ENCODE measurements at regions not wholly inside any gene's neighbourhood (a gene's known extent, or its start where the extent isn't known, plus 50 kb on each side); places are given as distances from the start of the nearest gene placed in this dataset.

GRCh38 chr11:38818720-38819119, 2220.7 kb upstream of the RAG2 start:
- Histone ChIP-seq H3K9me3 (ENCODE audit: control insufficient read depth, insufficient read depth, low read depth, low read length) (no peaks in the 10 kb centered on the region), H3K4me1 (ENCODE audit: control insufficient read depth, insufficient read depth, low read length) (no peaks in the 10 kb centered on the region), H3K4me3 (ENCODE audit: low read depth in 2 of 2, low read length in 2 of 2) (no peak overlapping the region), H3K36me3 (ENCODE audit: control insufficient read depth, insufficient read depth, low read length) (no peaks in the 10 kb centered on the region), H3K27me3 (ENCODE audit: control insufficient read depth, insufficient read depth, low read length) (no peaks in the 10 kb centered on the region), H3K27ac (ENCODE audit: low read length) (no peak overlapping the region)
- ChIA-PET CTCF (no interaction called here), POLR2A (no interaction called here)
- in situ Hi-C loops (cut with HindIII; ENCODE audit: low pct_unique_long_range_greater_than_20kb, low sequenced_read_pairs) (no loop called here), intact Hi-C loops (cut with micrococcal nuclease; ENCODE audit: unreplicated experiment) (no loop called here)
- no peak for TF ChIP-seq CTCF (IDR thresholded peaks at IDR 0.05)
- no peak for TF ChIP-seq TCF7L2 (IDR thresholded peaks at IDR 0.05; ENCODE audit: low read depth, low read length)
- TF ChIP-seq SIN3A (IDR thresholded peaks at IDR 0.05; ENCODE audit: borderline replicate concordance, insufficient read depth, low read depth, low read length): no peak
- no peak for TF ChIP-seq POLR2AphosphoS5 (IDR thresholded peaks at IDR 0.05; ENCODE audit: low read depth, low read length)
- TF ChIP-seq, protein P1, sequence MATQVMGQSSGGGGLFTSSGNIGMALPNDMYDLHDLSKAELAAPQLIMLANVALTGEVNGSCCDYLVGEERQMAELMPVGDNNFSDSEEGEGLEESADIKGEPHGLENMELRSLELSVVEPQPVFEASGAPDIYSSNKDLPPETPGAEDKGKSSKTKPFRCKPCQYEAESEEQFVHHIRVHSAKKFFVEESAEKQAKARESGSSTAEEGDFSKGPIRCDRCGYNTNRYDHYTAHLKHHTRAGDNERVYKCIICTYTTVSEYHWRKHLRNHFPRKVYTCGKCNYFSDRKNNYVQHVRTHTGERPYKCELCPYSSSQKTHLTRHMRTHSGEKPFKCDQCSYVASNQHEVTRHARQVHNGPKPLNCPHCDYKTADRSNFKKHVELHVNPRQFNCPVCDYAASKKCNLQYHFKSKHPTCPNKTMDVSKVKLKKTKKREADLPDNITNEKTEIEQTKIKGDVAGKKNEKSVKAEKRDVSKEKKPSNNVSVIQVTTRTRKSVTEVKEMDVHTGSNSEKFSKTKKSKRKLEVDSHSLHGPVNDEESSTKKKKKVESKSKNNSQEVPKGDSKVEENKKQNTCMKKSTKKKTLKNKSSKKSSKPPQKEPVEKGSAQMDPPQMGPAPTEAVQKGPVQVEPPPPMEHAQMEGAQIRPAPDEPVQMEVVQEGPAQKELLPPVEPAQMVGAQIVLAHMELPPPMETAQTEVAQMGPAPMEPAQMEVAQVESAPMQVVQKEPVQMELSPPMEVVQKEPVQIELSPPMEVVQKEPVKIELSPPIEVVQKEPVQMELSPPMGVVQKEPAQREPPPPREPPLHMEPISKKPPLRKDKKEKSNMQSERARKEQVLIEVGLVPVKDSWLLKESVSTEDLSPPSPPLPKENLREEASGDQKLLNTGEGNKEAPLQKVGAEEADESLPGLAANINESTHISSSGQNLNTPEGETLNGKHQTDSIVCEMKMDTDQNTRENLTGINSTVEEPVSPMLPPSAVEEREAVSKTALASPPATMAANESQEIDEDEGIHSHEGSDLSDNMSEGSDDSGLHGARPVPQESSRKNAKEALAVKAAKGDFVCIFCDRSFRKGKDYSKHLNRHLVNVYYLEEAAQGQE (IDR thresholded peaks at IDR 0.05; ENCODE audit: insufficient read depth in 1 of 2, low read depth in 2 of 2, low read length in 1 of 2): no peak
- BruUV-seq (replicated peaks): no TSS peak
- DNase-seq (ENCODE audit: low read depth, low spot score): no peak
- no peak for ATAC-seq

- Histone ChIP-seq H3K27me3 (ENCODE audit: control insufficient read depth, insufficient read depth, low read length) (no peaks in the 10 kb centered on the region), H3K4me3 (ENCODE audit: low read depth in 2 of 2, low read length in 2 of 2) (no peak overlapping the region), H3K9me3 (ENCODE audit: control insufficient read depth, insufficient read depth, low read depth, low read length) (no peaks in the 10 kb centered on the region), H3K27ac (ENCODE audit: low read length) (no peak overlapping the region), H3K4me1 (ENCODE audit: control insufficient read depth, insufficient read depth, low read length) (no peaks in the 10 kb centered on the region), H3K36me3 (ENCODE audit: control insufficient read depth, insufficient read depth, low read length) (no peaks in the 10 kb centered on the region)
- no TSS peak for BruUV-seq (replicated peaks)
- no peak for DNase-seq (ENCODE audit: low read depth, low spot score)
- ChIA-PET CTCF (no interaction called here), POLR2A (no interaction called here)
- in situ Hi-C loops (cut with HindIII; ENCODE audit: low pct_unique_long_range_greater_than_20kb, low sequenced_read_pairs) (no loop called here), intact Hi-C loops (cut with micrococcal nuclease; ENCODE audit: unreplicated experiment) (no loop called here)
- TF ChIP-seq CTCF (IDR thresholded peaks at IDR 0.05) (no peak), TCF7L2 (IDR thresholded peaks at IDR 0.05; ENCODE audit: low read depth, low read length) (no peak), SIN3A (IDR thresholded peaks at IDR 0.05; ENCODE audit: borderline replicate concordance, insufficient read depth, low read depth, low read length) (no peak), POLR2AphosphoS5 (IDR thresholded peaks at IDR 0.05; ENCODE audit: low read depth, low read length) (no peak)
- TF ChIP-seq, protein P1 (IDR thresholded peaks at IDR 0.05; ENCODE audit: insufficient read depth in 1 of 2, low read depth in 2 of 2, low read length in 1 of 2): no peak
- ATAC-seq: no peak
Observed at GRCh38 chr11:38814670-38815069, 2216.6 kb upstream of the RAG2 start.

Measured in Panc1 (cell line).